Upper lobe of right lung (tissue), 1 donor: ENCODE measurements at regions not wholly inside any gene's neighbourhood (a gene's known extent, or its start where the extent isn't known, plus 50 kb on each side); places are given as distances from the start of the nearest gene placed in this dataset.

ENCODE experiments used
- ATAC-seq: fragments of 200-7000 bp; cut with Tn5 transposase; one replicate; pipeline ENCODE4 v1.9.1; 2020; ENCODE audit warnings: mild to moderate bottlenecking, moderate library complexity
- DNase-seq: peaks from one replicate; pipeline ENCODE4 v3.0.0-alpha.2; 2020
- H3K27ac ChIP-seq: fragments of 200-600 bp; one replicate; pipeline ENCODE4 v1.8.0; 2022
- H3K27me3 ChIP-seq: fragments of 200-600 bp; one replicate; pipeline ENCODE4 v1.8.0; 2022; ENCODE audit warnings: mild to moderate bottlenecking
- H3K36me3 ChIP-seq: fragments of 200-600 bp; one replicate; pipeline ENCODE4 v1.8.0; 2022
- H3K4me1 ChIP-seq: fragments of 200-600 bp; one replicate; pipeline ENCODE4 v1.8.0; 2022
- H3K4me3 ChIP-seq: fragments of 200-600 bp; one replicate; pipeline ENCODE4 v1.8.0; 2022; ENCODE audit warnings: mild to moderate bottlenecking
- H3K9me3 ChIP-seq: fragments of 200-600 bp; one replicate; pipeline ENCODE4 v1.8.0; 2022
- intact Hi-C: fragments of 100-400 bp; cut with DNase I; formaldehyde crosslinking; loops from one replicate; pipeline ENCODE4 v1.11.0; 2022
- TF ChIP-seq, protein P1 (sequence below): fragments of 200-600 bp; IDR thresholded peaks from one replicate; pipeline ENCODE4 v1.8.0; 2022; ENCODE audit warnings: antibody characterized with exemption
- donor health status: DM: no; HTN: yes; CAD: no; lungs with severe emphysema.

DNA sequence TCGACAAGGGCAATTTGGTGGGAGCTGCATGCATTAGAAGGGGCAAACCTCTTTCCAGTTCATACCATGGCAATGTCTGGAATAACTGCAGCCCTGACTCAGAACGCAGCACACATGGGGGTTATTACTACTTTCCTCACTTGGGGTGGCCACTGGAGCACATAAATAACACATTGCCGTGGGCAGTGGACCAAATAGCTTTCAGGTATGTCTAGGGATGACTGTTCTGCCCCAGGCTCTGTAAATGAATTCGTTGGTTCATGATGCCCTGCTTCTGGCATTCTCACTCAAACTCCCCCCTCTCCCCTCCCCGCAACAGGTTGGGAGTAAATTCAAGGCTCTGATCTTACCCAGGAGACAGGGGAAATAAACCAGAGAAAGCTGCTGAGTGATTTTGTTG lies 238.0 kb upstream of the PLET1 start:
- Histone ChIP-seq H3K27me3 (no peaks in the 10 kb centered on the region), H3K4me3 (no peak overlapping the region), H3K27ac (no peak overlapping the region), H3K36me3 (no peaks in the 10 kb centered on the region), H3K4me1 (no peaks in the 10 kb centered on the region), H3K9me3 (no peaks in the 10 kb centered on the region)
- TF ChIP-seq, protein P1, sequence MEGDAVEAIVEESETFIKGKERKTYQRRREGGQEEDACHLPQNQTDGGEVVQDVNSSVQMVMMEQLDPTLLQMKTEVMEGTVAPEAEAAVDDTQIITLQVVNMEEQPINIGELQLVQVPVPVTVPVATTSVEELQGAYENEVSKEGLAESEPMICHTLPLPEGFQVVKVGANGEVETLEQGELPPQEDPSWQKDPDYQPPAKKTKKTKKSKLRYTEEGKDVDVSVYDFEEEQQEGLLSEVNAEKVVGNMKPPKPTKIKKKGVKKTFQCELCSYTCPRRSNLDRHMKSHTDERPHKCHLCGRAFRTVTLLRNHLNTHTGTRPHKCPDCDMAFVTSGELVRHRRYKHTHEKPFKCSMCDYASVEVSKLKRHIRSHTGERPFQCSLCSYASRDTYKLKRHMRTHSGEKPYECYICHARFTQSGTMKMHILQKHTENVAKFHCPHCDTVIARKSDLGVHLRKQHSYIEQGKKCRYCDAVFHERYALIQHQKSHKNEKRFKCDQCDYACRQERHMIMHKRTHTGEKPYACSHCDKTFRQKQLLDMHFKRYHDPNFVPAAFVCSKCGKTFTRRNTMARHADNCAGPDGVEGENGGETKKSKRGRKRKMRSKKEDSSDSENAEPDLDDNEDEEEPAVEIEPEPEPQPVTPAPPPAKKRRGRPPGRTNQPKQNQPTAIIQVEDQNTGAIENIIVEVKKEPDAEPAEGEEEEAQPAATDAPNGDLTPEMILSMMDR = no peak
- no peak for ATAC-seq
- intact Hi-C loops = no loop called here
- no peak for DNase-seq

DNA sequence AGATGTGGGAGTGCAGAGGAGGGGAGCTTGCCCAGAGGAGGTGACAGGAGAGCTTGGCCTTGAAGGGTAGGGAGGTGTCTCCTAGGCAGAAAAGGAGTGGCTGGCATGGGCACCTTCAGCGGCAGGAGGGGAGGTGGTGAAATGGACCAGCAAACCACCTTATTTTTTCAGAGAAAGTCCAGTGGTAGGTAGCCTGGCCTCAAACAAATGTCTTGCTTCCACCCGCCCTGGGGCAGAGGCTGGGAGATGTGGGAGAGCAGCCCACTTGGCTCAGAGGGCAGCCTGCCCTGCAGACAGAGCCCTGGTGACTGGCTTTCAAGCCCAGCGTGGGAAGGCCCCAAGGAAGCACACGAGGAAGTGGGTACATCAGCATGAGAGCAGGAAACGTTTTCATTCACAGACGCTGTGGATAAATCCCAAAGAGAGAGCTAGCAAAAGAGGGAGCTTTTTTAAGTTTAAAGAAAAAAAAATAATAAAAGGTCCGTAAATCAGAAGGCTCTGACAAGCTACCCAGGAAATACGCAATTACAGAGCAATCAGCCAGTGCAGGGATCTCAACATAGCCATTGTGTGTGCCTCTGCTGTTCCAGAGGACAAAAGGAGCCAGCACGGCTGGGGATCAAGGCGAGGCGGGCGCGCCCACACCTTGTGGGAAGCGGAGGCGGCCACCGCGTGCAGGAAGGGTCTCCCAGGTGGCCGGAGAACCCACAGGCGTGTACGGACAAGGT lies 238.7 kb upstream of the PLET1 start:
- H3K27me3 ChIP-seq = no peaks in the 10 kb centered on the region
- H3K4me3 ChIP-seq = no peak overlapping the region
- no peaks in the 10 kb centered on the region for H3K9me3 ChIP-seq
- H3K4me1 ChIP-seq = no peaks in the 10 kb centered on the region
- intact Hi-C loops = no loop called here
- DNase-seq = no peak
- H3K27ac ChIP-seq = no peak overlapping the region
- TF ChIP-seq, protein P1 = no peak
- H3K36me3 ChIP-seq = no peaks in the 10 kb centered on the region
- ATAC-seq = no peak

DNA sequence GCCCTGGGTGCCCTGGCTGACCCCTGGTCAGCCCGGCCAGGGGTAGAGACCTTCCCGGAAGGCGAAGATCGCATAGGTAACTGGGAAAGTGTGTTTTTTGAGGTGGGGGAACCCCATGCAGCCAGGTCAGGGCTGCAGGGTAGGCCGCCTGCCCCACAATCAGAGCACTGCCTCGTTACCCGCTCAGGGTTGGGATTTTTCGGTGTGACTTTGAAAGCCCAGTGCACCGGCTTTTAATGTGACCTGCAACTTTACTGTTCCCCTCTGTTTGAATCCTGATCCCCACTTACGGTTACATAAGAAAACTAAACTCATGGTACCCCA lies 239.2 kb upstream of the PLET1 start:
- no peak overlapping the region for H3K27ac ChIP-seq
- H3K27me3 ChIP-seq = no peaks in the 10 kb centered on the region
- no peaks in the 10 kb centered on the region for H3K4me1 ChIP-seq
- H3K36me3 ChIP-seq = no peaks in the 10 kb centered on the region
- no peak overlapping the region for H3K4me3 ChIP-seq
- no peak for ATAC-seq
- no peaks in the 10 kb centered on the region for H3K9me3 ChIP-seq
- TF ChIP-seq, protein P1 = no peak
- DNase-seq = no peak
- intact Hi-C loops = no loop called here

DNA sequence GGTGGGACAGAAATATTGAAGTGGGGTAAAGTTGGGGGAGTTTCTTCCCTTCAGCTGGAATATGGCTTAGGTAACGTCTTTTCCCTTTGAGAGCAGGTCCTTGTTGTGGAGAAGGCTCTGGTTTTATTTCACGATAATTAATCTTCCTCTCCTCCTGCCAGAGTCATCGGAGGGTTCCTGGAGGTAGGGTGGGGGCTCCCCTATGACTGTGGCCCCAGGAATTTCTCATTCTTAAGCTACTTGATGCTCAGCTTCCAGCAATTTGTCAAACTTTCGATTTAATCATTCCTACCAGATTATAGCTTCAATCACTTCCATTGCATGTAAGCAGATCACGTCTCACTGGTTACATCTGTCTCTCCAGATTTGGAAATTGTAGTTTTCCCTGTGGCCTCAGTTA lies 242.8 kb upstream of the PLET1 start:
- TF ChIP-seq, protein P1 = no peak
- intact Hi-C loops = no loop called here
- Histone ChIP-seq H3K27me3 (no peaks in the 10 kb centered on the region), H3K4me1 (no peaks in the 10 kb centered on the region), H3K4me3 (no peak overlapping the region), H3K36me3 (no peaks in the 10 kb centered on the region), H3K27ac (no peak overlapping the region), H3K9me3 (no peaks in the 10 kb centered on the region)
- no peak for DNase-seq
- no peak for ATAC-seq

DNA sequence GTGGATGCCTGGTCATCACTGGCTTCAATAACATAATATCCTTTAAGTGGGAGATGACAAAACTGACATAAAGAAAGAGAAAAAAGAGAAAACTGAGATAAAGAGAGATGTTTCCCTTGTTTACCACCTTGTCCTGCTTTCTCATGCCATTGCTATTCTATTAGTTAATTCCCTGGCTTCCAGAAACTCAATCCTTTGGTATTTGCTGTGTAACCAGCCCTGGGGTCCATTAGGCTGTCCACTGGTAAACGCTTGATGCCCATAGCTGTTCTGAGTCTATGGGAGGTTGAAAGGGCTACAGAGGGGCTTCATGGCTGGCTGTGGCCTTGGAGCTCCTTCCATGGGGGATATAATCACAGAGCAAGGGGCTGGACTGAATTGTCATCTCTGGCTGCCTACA lies 243.4 kb upstream of the PLET1 start:
- ATAC-seq (no peak), DNase-seq (no peak)
- no peaks in the 10 kb centered on the region for H3K9me3 ChIP-seq
- H3K36me3 ChIP-seq = no peaks in the 10 kb centered on the region
- no peak overlapping the region for H3K27ac ChIP-seq
- H3K4me3 ChIP-seq = no peak overlapping the region
- intact Hi-C loops = no loop called here
- no peaks in the 10 kb centered on the region for H3K27me3 ChIP-seq
- TF ChIP-seq, protein P1 = no peak
- H3K4me1 ChIP-seq = no peaks in the 10 kb centered on the region

DNA sequence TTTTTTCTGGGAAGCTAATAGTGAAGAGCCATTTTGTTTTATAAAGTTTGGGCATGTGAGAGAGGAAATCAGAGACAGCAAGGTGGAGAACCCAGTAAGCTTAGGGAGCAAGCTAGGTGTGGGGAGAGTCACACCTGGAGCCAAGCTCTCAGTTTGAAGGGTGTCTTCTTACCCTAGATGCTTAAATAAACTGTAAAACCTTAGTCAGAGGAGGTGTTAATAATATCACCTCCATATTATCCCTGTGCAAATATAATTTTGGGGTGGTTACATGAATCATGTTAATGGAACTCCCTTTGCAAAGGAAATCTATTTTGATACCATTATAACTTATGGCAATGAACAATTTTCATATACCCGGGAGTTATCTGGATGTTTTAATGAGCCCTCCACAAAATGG lies 246.2 kb upstream of the PLET1 start:
- no peaks in the 10 kb centered on the region for H3K36me3 ChIP-seq
- no peak for DNase-seq
- intact Hi-C loops = no loop called here
- no peak overlapping the region for H3K27ac ChIP-seq
- ATAC-seq = no peak
- TF ChIP-seq, protein P1 = no peak
- no peaks in the 10 kb centered on the region for H3K9me3 ChIP-seq
- no peaks in the 10 kb centered on the region for H3K27me3 ChIP-seq
- H3K4me1 ChIP-seq = no peaks in the 10 kb centered on the region
- H3K4me3 ChIP-seq = no peak overlapping the region
